ENCODE measurements at regions not wholly inside any gene's neighbourhood (a gene's known extent, or its start where the extent isn't known, plus 50 kb on each side); places are given as distances from the start of the nearest gene placed in this dataset.

DNA sequence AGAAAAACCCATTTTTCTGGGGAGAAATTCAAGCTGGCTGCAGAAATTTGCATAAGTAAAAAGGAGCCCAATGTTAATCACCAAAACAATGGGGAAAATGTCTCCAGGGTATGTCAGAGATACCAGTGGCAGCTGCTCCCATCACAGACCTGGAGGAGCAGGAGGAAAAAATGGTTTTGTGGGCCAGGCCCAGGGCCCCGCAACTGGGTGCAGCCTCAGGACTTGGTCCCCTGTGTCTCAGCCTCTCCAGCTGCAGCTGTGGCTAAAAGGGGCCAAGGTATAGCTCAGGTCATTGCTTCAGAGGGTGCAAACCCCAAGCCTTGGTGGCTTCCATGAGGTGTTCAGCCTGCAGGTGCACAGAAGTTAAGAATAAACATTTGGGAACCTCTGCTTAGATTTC, 536.4 kb upstream of the FRG1 start:
- DNase-seq (ENCODE audit: low read depth): no peak
- no peak overlapping the region for H3K4me3 ChIP-seq (ENCODE audit: low read depth, low read length)
- TF ChIP-seq, protein P1, sequence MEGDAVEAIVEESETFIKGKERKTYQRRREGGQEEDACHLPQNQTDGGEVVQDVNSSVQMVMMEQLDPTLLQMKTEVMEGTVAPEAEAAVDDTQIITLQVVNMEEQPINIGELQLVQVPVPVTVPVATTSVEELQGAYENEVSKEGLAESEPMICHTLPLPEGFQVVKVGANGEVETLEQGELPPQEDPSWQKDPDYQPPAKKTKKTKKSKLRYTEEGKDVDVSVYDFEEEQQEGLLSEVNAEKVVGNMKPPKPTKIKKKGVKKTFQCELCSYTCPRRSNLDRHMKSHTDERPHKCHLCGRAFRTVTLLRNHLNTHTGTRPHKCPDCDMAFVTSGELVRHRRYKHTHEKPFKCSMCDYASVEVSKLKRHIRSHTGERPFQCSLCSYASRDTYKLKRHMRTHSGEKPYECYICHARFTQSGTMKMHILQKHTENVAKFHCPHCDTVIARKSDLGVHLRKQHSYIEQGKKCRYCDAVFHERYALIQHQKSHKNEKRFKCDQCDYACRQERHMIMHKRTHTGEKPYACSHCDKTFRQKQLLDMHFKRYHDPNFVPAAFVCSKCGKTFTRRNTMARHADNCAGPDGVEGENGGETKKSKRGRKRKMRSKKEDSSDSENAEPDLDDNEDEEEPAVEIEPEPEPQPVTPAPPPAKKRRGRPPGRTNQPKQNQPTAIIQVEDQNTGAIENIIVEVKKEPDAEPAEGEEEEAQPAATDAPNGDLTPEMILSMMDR (IDR thresholded peaks at IDR 0.05; ENCODE audit: low read depth, low read length, missing control alignments): no peak

DNA sequence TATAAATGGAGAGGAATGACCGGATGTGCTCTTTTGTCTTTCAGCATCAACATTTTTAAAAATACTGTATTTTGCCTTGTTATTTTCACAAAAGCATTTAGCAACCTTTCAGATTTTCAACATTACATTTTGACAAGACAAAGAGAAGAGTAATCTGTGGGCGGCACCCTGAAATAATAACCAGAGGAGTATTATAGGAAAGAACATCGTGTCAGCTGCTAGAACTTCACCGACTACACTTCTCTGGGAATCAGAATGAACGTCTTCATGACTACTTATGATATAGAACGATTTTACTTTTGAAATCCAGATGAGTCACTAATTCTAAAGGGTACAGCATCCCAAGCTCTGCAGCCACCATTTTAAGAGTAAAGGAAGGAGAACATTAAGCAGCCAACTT, 531.5 kb upstream of the FRG1 start:
- TF ChIP-seq, protein P1 (IDR thresholded peaks at IDR 0.05; ENCODE audit: low read depth, low read length, missing control alignments): no peak
- H3K4me3 ChIP-seq (ENCODE audit: low read depth, low read length): no peak overlapping the region
- DNase-seq (ENCODE audit: low read depth): no peak

DNA sequence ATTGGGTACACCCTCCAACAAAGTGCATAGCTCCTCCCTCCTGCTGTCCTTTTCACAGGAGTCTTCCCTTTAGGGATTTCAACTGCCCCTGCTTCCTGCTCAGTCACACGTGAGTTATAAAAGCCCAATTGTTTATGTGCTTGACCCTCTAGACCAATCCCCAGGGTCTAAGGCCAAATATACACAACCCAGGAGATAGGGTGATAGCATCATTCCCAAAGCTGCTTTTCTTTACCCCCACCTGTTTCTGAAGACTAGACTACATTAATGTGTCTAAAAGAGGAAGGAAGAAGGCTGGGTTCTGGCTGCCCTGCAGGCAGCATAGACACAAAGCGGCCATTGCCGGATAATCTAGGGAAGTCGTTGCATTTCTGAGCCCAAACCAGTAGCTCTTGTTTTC, 526.7 kb upstream of the FRG1 start:
- TF ChIP-seq, protein P1 (IDR thresholded peaks at IDR 0.05; ENCODE audit: low read depth, low read length, missing control alignments): no peak
- no peak for DNase-seq (ENCODE audit: low read depth)
- H3K4me3 ChIP-seq (ENCODE audit: low read depth, low read length): no peak overlapping the region

DNA sequence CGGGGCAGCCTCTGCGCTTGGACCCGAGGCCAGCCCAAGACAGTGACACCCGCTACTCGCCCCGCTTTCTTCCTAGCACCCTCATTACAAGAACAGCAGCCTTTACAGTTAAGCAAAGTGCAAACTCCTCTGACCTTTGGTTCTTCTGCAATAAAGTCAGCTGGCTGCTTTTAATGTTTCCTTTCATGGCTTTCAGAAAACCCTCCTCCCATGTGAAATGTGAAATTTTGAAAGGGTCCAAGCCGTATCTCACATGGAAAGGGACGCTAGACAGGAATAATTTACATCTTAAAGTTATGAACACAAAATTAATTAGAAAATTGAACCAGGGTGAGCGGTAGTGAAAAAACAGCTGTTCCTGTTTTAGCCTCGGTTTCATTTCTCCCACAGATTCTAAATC, 520.1 kb upstream of the FRG1 start:
- H3K4me3 ChIP-seq (ENCODE audit: low read depth, low read length): no peak overlapping the region
- TF ChIP-seq, protein P1 (IDR thresholded peaks at IDR 0.05; ENCODE audit: low read depth, low read length, missing control alignments): no peak
- DNase-seq (ENCODE audit: low read depth): no peak

DNA sequence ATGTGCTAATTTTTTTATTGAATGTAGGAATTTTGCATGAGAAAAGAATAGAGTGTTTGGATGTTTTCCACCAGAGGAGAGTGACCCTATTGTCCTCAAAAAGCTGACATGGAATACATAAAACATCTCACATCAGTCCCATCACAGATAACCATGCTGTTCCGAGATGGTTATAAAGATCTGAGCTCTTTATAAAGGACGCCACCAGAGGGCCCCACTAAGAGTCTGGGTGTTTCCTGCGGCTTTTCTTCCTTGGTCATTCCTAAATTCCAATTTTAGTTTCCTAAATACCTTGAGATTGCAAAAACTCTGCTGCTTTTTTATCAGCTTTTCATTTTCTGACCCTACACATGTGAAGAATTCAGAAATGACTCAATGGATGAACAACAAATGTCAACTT, 504.5 kb upstream of the FRG1 start:
- no peak for DNase-seq (ENCODE audit: low read depth)
- no peak overlapping the region for H3K4me3 ChIP-seq (ENCODE audit: low read depth, low read length)
- TF ChIP-seq, protein P1 (IDR thresholded peaks at IDR 0.05; ENCODE audit: low read depth, low read length, missing control alignments): no peak

DNA sequence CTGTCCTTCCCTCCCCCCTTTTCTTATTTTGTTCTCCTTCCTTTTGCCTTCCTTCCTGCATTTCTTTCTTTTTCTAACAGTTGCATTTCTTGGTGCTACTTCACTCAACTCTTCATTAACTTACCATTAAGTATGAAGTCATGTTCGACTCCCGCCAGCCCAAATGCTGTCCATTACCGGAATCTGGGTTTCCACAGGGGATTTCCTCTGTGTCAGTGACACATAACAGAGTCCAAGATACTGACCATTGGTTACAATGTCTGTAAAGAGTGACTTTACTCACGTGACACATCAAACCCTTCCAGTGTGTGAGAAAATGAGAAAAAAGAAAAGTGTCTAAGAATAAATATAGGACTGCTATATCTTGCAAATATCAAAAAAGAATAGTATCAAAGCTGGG, 500.0 kb upstream of the FRG1 start:
- TF ChIP-seq, protein P1 (IDR thresholded peaks at IDR 0.05; ENCODE audit: low read depth, low read length, missing control alignments): no peak
- H3K4me3 ChIP-seq (ENCODE audit: low read depth, low read length): no peak overlapping the region
- no peak for DNase-seq (ENCODE audit: low read depth)

DNA sequence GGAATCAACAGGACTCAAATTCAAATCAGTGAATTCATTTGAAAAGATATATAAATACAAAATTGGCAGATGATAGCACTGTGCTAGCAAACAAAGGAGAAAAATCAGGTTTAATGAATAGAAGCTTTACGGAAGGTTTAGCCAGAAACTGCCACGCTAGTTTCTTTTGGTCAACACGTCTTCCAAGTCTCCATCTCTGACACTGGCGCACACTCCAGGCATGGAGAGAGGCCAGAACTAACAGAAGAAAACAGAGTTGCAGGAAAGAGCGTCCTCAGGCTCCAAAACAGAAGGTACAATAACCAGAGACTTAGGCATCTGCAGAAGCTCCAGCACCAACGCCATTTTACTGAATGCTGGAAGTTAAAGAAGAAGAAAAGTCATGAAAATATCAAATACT, 497.3 kb upstream of the FRG1 start:
- TF ChIP-seq, protein P1 (IDR thresholded peaks at IDR 0.05; ENCODE audit: low read depth, low read length, missing control alignments): no peak
- H3K4me3 ChIP-seq (ENCODE audit: low read depth, low read length): no peak overlapping the region
- no peak for DNase-seq (ENCODE audit: low read depth)

Data from GM12864 (cell line).